Subcutaneous abdominal adipose tissue (tissue), 5 donors: ENCODE measurements at regions not wholly inside any gene's neighbourhood (a gene's known extent, or its start where the extent isn't known, plus 50 kb on each side); places are given as distances from the start of the nearest gene placed in this dataset.

Source experiments
- H3K27ac ChIP-seq: one replicate; pipeline ENCODE4 v1.7.0; 2013; ENCODE audit warnings: low read depth, mild to moderate bottlenecking, inconsistent platforms, low read length, moderate library complexity
- H3K27me3 ChIP-seq, 5 donors: one replicate each; pipeline ENCODE4 v1.7.0; 2013; ENCODE audit warnings: low read length in 5 of 5, inconsistent platforms in 1 of 5; ENCODE audit not compliant: control insufficient read depth in 5 of 5, insufficient read depth in 4 of 5
- H3K36me3 ChIP-seq, 5 donors: one replicate each; pipeline ENCODE4 v1.7.0; 2013; ENCODE audit warnings: low read length in 5 of 5; ENCODE audit not compliant: control insufficient read depth in 5 of 5, insufficient read depth in 5 of 5
- H3K4me1 ChIP-seq, 5 donors: one replicate each; pipeline ENCODE4 v1.7.0; 2013; ENCODE audit warnings: low read length in 5 of 5, mild to moderate bottlenecking in 3 of 5, moderate library complexity in 1 of 5; ENCODE audit not compliant: control insufficient read depth in 5 of 5, insufficient read depth in 5 of 5
- H3K4me3 ChIP-seq, 5 donors: one replicate each; pipeline ENCODE4 v1.7.0; 2013; ENCODE audit warnings: low read length in 5 of 5, low read depth in 1 of 5
- H3K9ac ChIP-seq, 5 donors: one replicate each; pipeline ENCODE4 v1.7.0; 2013; ENCODE audit warnings: low read length in 5 of 5, mild to moderate bottlenecking in 4 of 5, moderate library complexity in 3 of 5
- H3K9me3 ChIP-seq, 5 donors: one replicate each; pipeline ENCODE4 v1.7.0; 2013; ENCODE audit warnings: low read length in 5 of 5; ENCODE audit not compliant: control insufficient read depth in 5 of 5
- donor health status: healthy.
- donor health status: healthy.
- donor health status: healthy.
- donor health status: healthy.
- donor health status: healthy.

GRCh38 chr3:153963012-153963411, 158.2 kb upstream of the ARHGEF26 start:
- Histone ChIP-seq H3K9me3 (no peaks in the 10 kb centered on the region), H3K9ac (no peak overlapping the region), H3K36me3 (no peaks in the 10 kb centered on the region), H3K27ac (no peak overlapping the region), H3K4me3 (no peak overlapping the region), H3K27me3 (no peaks in the 10 kb centered on the region), H3K4me1 (peaks cover 0 to 7% (median 0%) of the 10 kb centered on the region in 5 donors)

GRCh38 chr3:153967260-153967659, 153.9 kb upstream of the ARHGEF26 start:
- no peak overlapping the region for H3K27ac ChIP-seq
- H3K4me1 ChIP-seq: no peaks in the 10 kb centered on the region

GRCh38 chr3:153970047-153970446, 151.1 kb upstream of the ARHGEF26 start:
- H3K4me1 ChIP-seq: no peaks in the 10 kb centered on the region
- H3K9me3 ChIP-seq: no peaks in the 10 kb centered on the region
- no peaks in the 10 kb centered on the region for H3K27me3 ChIP-seq
- H3K9ac ChIP-seq: no peak overlapping the region
- no peak overlapping the region for H3K4me3 ChIP-seq
- no peaks in the 10 kb centered on the region for H3K36me3 ChIP-seq
- no peak overlapping the region for H3K27ac ChIP-seq

More at GRCh38 chr3:153967260-153967659, 153.9 kb upstream of the ARHGEF26 start:
- Histone ChIP-seq H3K4me3 (no peak overlapping the region), H3K27me3 (no peaks in the 10 kb centered on the region), H3K9ac (no peak overlapping the region), H3K36me3 (no peaks in the 10 kb centered on the region), H3K9me3 (no peaks in the 10 kb centered on the region)

- H3K9me3 ChIP-seq: no peaks in the 10 kb centered on the region
- no peaks in the 10 kb centered on the region for H3K4me1 ChIP-seq
- H3K36me3 ChIP-seq: no peaks in the 10 kb centered on the region
- no peaks in the 10 kb centered on the region for H3K27me3 ChIP-seq
- no peak overlapping the region for H3K27ac ChIP-seq
- no peak overlapping the region for H3K9ac ChIP-seq
- no peak overlapping the region for H3K4me3 ChIP-seq
These were observed 150.3 kb upstream of the ARHGEF26 start for GRCh38 chr3:153970741-153971347.

GRCh38 chr3:153972862-153973261, 148.3 kb upstream of the ARHGEF26 start:
- Histone ChIP-seq H3K27me3 (no peaks in the 10 kb centered on the region), H3K9ac (no peak overlapping the region), H3K4me3 (no peak overlapping the region), H3K36me3 (no peaks in the 10 kb centered on the region), H3K9me3 (no peaks in the 10 kb centered on the region), H3K27ac (no peak overlapping the region), H3K4me1 (peaks cover 2 to 11% (median 10%) of the 10 kb centered on the region in 5 donors)

- H3K9ac ChIP-seq: no peak overlapping the region
- H3K36me3 ChIP-seq: no peaks in the 10 kb centered on the region
- no peak overlapping the region for H3K27ac ChIP-seq
- no peaks in the 10 kb centered on the region for H3K27me3 ChIP-seq
- no peaks in the 10 kb centered on the region for H3K9me3 ChIP-seq
- peaks cover 2 to 13% (median 12%) of the 10 kb centered on the region in 5 donors for H3K4me1 ChIP-seq
- H3K4me3 ChIP-seq: no peak overlapping the region
These were observed 147.4 kb upstream of the ARHGEF26 start for GRCh38 chr3:153973722-153974265.

GRCh38 chr3:153974614-153975013, 146.6 kb upstream of the ARHGEF26 start:
- Histone ChIP-seq H3K36me3 (no peaks in the 10 kb centered on the region), H3K4me3 (no peak overlapping the region), H3K4me1 (peaks cover 2 to 16% (median 14%) of the 10 kb centered on the region in 5 donors), H3K27ac (no peak overlapping the region), H3K9ac (no peak overlapping the region), H3K27me3 (no peaks in the 10 kb centered on the region), H3K9me3 (no peaks in the 10 kb centered on the region)

GRCh38 chr3:153976891-153977554, 144.2 kb upstream of the ARHGEF26 start:
- Histone ChIP-seq H3K27ac (no peak overlapping the region), H3K4me1 (peaks cover 2 to 23% (median 18%) of the 10 kb centered on the region in 5 donors), H3K9ac (no peak overlapping the region)

GRCh38 chr3:153978006-153978405, 143.2 kb upstream of the ARHGEF26 start:
- Histone ChIP-seq H3K27ac (no peak overlapping the region), H3K36me3 (no peaks in the 10 kb centered on the region), H3K9me3 (no peaks in the 10 kb centered on the region), H3K4me3 (no peak overlapping the region), H3K27me3 (no peaks in the 10 kb centered on the region), H3K9ac (no peak overlapping the region), H3K4me1 (peaks cover 2 to 23% (median 18%) of the 10 kb centered on the region in 5 donors)

More at GRCh38 chr3:153976891-153977554, 144.2 kb upstream of the ARHGEF26 start:
- Histone ChIP-seq H3K36me3 (no peaks in the 10 kb centered on the region), H3K4me3 (no peak overlapping the region), H3K9me3 (no peaks in the 10 kb centered on the region), H3K27me3 (no peaks in the 10 kb centered on the region)
